HUES48 (cell line): ENCODE measurements at regions not wholly inside any gene's neighbourhood (a gene's known extent, or its start where the extent isn't known, plus 50 kb on each side); places are given as distances from the start of the nearest gene placed in this dataset.

Experiments used
- H3K27ac ChIP-seq: one replicate; pipeline ENCODE4 v1.7.0; 2013; ENCODE audit warnings: low read depth, low read length, inconsistent platforms
- H3K27me3 ChIP-seq: 2 replicates; pipeline ENCODE4 v1.6.1; 2013; ENCODE audit warnings: mild to moderate bottlenecking, low read length; ENCODE audit not compliant: control insufficient read depth, insufficient read depth
- H3K36me3 ChIP-seq: 2 replicates; pipeline ENCODE4 v1.6.1; 2013; ENCODE audit warnings: low read length; ENCODE audit not compliant: control insufficient read depth, insufficient read depth
- H3K4me1 ChIP-seq: 2 replicates; pipeline ENCODE4 v1.6.1; 2013; ENCODE audit warnings: mild to moderate bottlenecking, low read length; ENCODE audit not compliant: control insufficient read depth, insufficient read depth
- H3K4me3 ChIP-seq: 2 replicates; pipeline ENCODE4 v1.5.1; 2013; ENCODE audit warnings: mild to moderate bottlenecking, low read depth, low read length
- H3K9ac ChIP-seq: 2 replicates; pipeline ENCODE4 v1.6.1; 2013; ENCODE audit warnings: mild to moderate bottlenecking, low read depth, low read length, moderate library complexity
- H3K9me3 ChIP-seq: 2 replicates; pipeline ENCODE4 v1.6.1; 2013; ENCODE audit warnings: low read length; ENCODE audit not compliant: control insufficient read depth, insufficient read depth

DNA sequence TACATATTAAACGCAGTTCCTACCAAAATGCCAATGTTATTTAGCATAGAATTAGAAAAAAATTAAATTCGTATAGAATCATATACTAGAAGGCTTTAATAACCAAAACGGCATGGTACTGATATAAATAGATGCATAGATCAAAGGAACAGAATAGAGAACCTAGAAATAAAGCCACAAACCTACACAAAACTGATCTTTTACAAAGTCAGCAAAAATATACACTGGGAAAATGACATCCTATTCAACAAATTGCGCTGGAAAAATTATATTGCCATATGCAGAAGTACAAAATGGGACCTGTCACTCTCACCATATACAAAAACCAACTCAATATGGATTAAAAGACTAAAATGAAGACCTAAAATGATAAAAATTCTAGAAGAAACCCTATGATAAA lies 1882.6 kb downstream of the TP53TG3F start:
- no peaks in the 10 kb centered on the region for H3K4me1 ChIP-seq
- peaks cover 99% of the 10 kb centered on the region for H3K9me3 ChIP-seq
- no peaks in the 10 kb centered on the region for H3K27me3 ChIP-seq
- no peak overlapping the region for H3K9ac ChIP-seq
- no peaks in the 10 kb centered on the region for H3K36me3 ChIP-seq
- H3K4me3 ChIP-seq: 0 out of 2 replicates have a peak overlapping the region, but pooled peaks have one; percentile 24
- no peak overlapping the region for H3K27ac ChIP-seq

DNA sequence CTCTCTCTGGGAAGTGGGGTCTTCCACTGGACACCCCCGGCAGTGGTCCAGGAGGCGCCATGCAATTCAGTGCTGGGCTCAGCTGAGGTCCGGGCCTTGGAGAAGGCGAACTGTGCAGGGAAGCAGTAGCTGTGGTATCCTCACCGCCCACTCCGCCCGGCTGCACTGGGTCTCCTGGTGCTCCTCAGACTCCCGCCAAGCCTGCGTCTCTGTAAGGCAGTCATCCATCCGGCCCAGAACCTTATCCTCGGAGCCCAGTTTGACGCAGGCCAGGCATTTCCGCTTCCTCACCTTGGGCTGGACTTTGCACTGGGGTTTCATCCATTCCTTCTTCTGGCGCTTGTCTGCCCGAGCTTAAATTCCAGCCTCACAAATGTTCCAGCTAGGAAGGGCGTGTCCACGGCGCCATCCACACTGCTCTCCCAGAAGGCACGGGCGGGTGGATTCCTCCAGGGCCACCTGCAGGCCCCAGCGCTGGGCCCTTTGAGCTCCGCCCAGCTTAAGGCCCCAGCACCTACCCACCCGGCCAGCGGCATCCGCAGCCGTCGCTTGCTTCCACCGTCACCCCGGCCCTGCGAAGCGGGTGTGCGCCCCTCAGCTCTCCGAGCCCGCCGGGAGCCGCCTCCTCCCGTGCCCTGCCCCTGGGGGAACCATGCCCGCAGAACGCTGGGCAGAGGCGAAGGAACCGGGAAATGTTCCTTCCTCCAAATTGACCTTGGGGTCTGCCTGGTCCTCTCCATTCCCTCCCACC lies 1884.8 kb downstream of the TP53TG3F start:
- Histone ChIP-seq H3K27me3 (no peaks in the 10 kb centered on the region), H3K27ac (no peak overlapping the region), H3K4me3 (no peak overlapping the region), H3K4me1 (no peaks in the 10 kb centered on the region), H3K9ac (no peak overlapping the region), H3K9me3 (peaks cover 99% of the 10 kb centered on the region), H3K36me3 (no peaks in the 10 kb centered on the region)

DNA sequence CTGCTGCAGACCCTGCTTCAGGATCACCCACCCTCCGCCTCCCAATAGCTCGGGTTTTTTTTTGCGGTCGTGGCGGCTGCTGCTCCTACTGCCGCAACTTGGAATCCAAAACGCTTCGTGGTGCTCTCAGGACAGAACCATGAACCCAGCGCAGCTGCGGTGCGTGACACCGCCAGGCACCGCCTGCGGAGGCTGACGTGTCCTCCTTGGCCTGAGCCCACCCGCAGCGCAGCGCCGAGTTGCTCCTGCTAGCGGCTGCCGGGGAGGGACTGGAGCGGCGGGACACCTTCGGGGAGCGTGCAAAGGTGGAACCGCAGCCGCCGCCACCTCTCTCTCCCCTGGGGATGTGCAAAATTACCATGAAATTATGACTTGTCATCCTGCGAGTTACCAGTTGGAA lies 1893.0 kb downstream of the TP53TG3F start:
- Histone ChIP-seq H3K9ac (no peak overlapping the region), H3K27ac (no peak overlapping the region), H3K4me1 (no peaks in the 10 kb centered on the region), H3K36me3 (no peaks in the 10 kb centered on the region), H3K9me3 (peaks cover 100% of the 10 kb centered on the region), H3K4me3 (no peak overlapping the region), H3K27me3 (no peaks in the 10 kb centered on the region)

GRCh38 chr16:35363510-35363909 lies 1904.1 kb downstream of the TP53TG3F start:
- Histone ChIP-seq H3K9me3 (peaks cover 92% of the 10 kb centered on the region), H3K4me3 (no peak overlapping the region), H3K36me3 (no peaks in the 10 kb centered on the region), H3K4me1 (no peaks in the 10 kb centered on the region), H3K27ac (no peak overlapping the region), H3K9ac (no peak overlapping the region), H3K27me3 (no peaks in the 10 kb centered on the region)

DNA sequence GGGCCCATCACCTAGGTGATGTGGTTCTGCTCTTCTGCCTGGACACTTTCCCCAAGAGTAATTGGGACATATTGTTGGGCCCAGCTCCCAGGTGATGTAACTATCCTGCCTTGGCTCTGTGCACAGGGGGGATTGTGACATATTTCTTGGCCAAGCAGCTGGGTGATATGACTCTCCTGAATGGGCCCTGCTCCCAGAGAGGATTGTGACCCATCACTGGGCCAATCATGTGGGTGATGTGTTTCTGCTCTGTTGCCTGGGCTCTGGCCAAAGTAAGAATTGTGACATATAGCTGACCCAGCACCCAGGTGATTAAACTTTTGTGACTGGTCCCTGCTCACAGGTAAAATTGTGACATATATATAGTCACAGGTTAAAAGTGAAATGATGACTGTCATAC lies 1904.9 kb downstream of the TP53TG3F start:
- Histone ChIP-seq H3K4me3 (no peak overlapping the region), H3K36me3 (no peaks in the 10 kb centered on the region), H3K4me1 (no peaks in the 10 kb centered on the region), H3K9me3 (peaks cover 97% of the 10 kb centered on the region), H3K9ac (no peak overlapping the region), H3K27me3 (no peaks in the 10 kb centered on the region), H3K27ac (no peak overlapping the region)

DNA sequence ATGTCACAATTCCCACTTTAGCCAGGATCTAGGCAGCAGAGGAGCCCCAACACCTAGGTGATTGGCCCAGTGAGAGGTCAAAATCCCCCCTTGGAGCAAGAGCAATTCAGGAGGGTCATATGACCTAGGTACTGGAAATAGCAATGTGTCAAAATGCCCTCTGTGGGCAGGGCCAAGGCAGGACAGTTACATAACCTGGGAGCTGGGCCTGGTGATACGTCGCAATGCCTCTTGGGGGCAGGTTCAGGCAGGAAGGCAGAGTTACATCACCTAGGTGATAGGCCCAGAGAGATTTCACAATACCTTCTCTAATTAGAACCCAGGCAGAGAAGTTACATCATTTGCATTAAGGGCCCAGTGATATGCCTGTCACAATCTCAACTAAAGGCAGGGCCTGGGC lies 1906.3 kb downstream of the TP53TG3F start:
- Histone ChIP-seq H3K9ac (no peak overlapping the region), H3K4me1 (no peaks in the 10 kb centered on the region), H3K9me3 (peaks cover 98% of the 10 kb centered on the region), H3K27ac (no peak overlapping the region), H3K36me3 (no peaks in the 10 kb centered on the region), H3K4me3 (no peak overlapping the region), H3K27me3 (no peaks in the 10 kb centered on the region)

- Histone ChIP-seq H3K4me3 (no peak overlapping the region), H3K9ac (no peak overlapping the region), H3K9me3 (peaks cover 99% of the 10 kb centered on the region), H3K4me1 (no peaks in the 10 kb centered on the region), H3K36me3 (no peaks in the 10 kb centered on the region), H3K27me3 (no peaks in the 10 kb centered on the region), H3K27ac (no peak overlapping the region)
Measured at GRCh38 chr16:35370617-35371016, 1911.2 kb downstream of the TP53TG3F start.

- Histone ChIP-seq H3K4me3 (no peak overlapping the region), H3K27me3 (no peaks in the 10 kb centered on the region), H3K9ac (no peak overlapping the region), H3K36me3 (no peaks in the 10 kb centered on the region), H3K9me3 (peaks cover 99% of the 10 kb centered on the region), H3K4me1 (no peaks in the 10 kb centered on the region), H3K27ac (no peak overlapping the region)
Measured at GRCh38 chr16:35377142-35377541, 1917.7 kb downstream of the TP53TG3F start.

DNA sequence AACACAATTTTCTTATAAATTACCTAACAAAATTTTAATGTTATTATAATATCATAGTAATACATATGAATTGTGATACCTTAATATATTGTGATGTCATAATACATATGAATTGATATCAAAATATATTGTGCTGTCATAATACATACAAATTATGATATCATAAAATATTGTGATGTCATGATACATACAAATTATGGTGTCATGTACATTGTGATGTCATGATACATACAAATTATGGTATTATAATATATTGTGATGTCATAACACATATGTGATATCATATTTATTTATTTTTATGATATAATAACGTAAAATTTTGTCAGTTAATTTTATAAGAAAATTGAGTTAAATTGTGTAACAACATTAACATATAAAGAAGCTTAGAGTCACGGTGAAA lies 1927.2 kb downstream of the TP53TG3F start:
- no peak overlapping the region for H3K27ac ChIP-seq
- no peaks in the 10 kb centered on the region for H3K27me3 ChIP-seq
- peaks cover 95% of the 10 kb centered on the region for H3K9me3 ChIP-seq
- H3K4me1 ChIP-seq: no peaks in the 10 kb centered on the region
- no peaks in the 10 kb centered on the region for H3K36me3 ChIP-seq
- no peak overlapping the region for H3K9ac ChIP-seq
- H3K4me3 ChIP-seq: no peak overlapping the region

- Histone ChIP-seq H3K4me3 (no peak overlapping the region), H3K4me1 (no peaks in the 10 kb centered on the region), H3K9me3 (peaks cover 93% of the 10 kb centered on the region), H3K36me3 (no peaks in the 10 kb centered on the region), H3K27me3 (no peaks in the 10 kb centered on the region), H3K27ac (no peak overlapping the region), H3K9ac (no peak overlapping the region)
Measured at GRCh38 chr16:35391328-35391727, 1931.9 kb downstream of the TP53TG3F start.

DNA sequence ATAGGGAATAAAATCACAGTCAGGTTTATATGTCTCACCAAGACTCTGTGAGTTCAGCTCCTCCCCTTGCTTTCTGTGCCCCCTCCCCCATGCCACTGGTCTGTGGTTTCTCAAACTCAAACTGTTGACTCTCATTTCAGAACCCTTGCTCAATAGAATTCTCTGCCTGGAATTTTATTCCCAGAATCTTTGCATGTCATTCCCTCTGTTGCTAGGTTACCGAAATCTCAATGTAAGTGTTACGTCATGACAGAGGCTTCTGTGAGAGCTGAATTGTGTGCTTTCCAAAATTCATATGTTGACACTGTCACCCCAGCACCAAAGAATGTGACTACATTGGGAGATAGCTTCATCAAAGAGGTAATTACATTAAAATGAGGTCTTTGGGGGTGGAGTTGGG lies 1938.8 kb downstream of the TP53TG3F start:
- no peak overlapping the region for H3K9ac ChIP-seq
- H3K4me1 ChIP-seq: no peaks in the 10 kb centered on the region
- H3K36me3 ChIP-seq: no peaks in the 10 kb centered on the region
- H3K27ac ChIP-seq: no peak overlapping the region
- peaks cover 98% of the 10 kb centered on the region for H3K9me3 ChIP-seq
- H3K4me3 ChIP-seq: no peak overlapping the region
- no peaks in the 10 kb centered on the region for H3K27me3 ChIP-seq
